ENCODE measurements at regions not wholly inside any gene's neighbourhood (a gene's known extent, or its start where the extent isn't known, plus 50 kb on each side); places are given as distances from the start of the nearest gene placed in this dataset.
"Not testable (repeated sequence)": the region's sequence is repeated elsewhere in the genome, so short reads cannot be mapped to it uniquely, and the experiment has no call there.

- intact Hi-C loops (cut with micrococcal nuclease): no loop called here
Observed at GRCh38 chr7:91671245-91671644, 209.3 kb downstream of the MTERF1 start.

- intact Hi-C loops (cut with micrococcal nuclease): no loop called here
Observed at GRCh38 chr7:91674470-91674869, 206.0 kb downstream of the MTERF1 start.

- intact Hi-C loops (cut with micrococcal nuclease): no loop called here
Observed at GRCh38 chr7:91681718-91682117, 198.8 kb downstream of the MTERF1 start.

- intact Hi-C loops (cut with micrococcal nuclease): no loop called here
Observed at GRCh38 chr7:91683823-91684222, 196.7 kb downstream of the MTERF1 start.

- intact Hi-C loops (cut with micrococcal nuclease): no loop called here
Observed at GRCh38 chr7:91685544-91685943, 195.0 kb downstream of the MTERF1 start.

- intact Hi-C loops (cut with micrococcal nuclease): loop anchor here (1.0 kb wide), 1 partner anchor 94 kb away; no protein-coding TSS in a partner anchor
Observed at GRCh38 chr7:91690541-91691070, 189.9 kb downstream of the MTERF1 start.

GRCh38 chr7:91691865-91692264 is 188.6 kb downstream of the MTERF1 start:
- intact Hi-C loops (cut with micrococcal nuclease): loop anchor here (1.0 kb wide), 1 partner anchor 92 kb away; no protein-coding TSS in a partner anchor

- intact Hi-C loops (cut with micrococcal nuclease): no loop called here
Observed at GRCh38 chr7:91692800-91693199, 187.7 kb downstream of the MTERF1 start.

- intact Hi-C loops (cut with micrococcal nuclease): no loop called here
Observed at GRCh38 chr7:91694351-91694841, 186.1 kb downstream of the MTERF1 start.

- intact Hi-C loops (cut with micrococcal nuclease): no loop called here
Observed at GRCh38 chr7:91710881-91711280, 169.6 kb downstream of the MTERF1 start.

- intact Hi-C loops (cut with micrococcal nuclease): no loop called here
Observed at GRCh38 chr7:91713669-91714068, 166.8 kb downstream of the MTERF1 start.

- intact Hi-C loops (cut with micrococcal nuclease): no loop called here
Observed at GRCh38 chr7:91717681-91718470, 162.6 kb downstream of the MTERF1 start.

GRCh38 chr7:91719008-91719407 is 161.5 kb downstream of the MTERF1 start:
- intact Hi-C loops (cut with micrococcal nuclease): no loop called here

GRCh38 chr7:91720260-91720937 is 160.1 kb downstream of the MTERF1 start:
- intact Hi-C loops (cut with micrococcal nuclease): no loop called here

- intact Hi-C loops (cut with micrococcal nuclease): no loop called here
Observed at GRCh38 chr7:91722831-91723230, 157.7 kb downstream of the MTERF1 start.

GRCh38 chr7:91729046-91729445 is 151.5 kb downstream of the MTERF1 start:
- intact Hi-C loops (cut with micrococcal nuclease): not testable (repeated sequence)

GRCh38 chr7:91731976-91732375 is 148.5 kb downstream of the MTERF1 start:
- intact Hi-C loops (cut with micrococcal nuclease): no loop called here

- intact Hi-C loops (cut with micrococcal nuclease): no loop called here
Observed at GRCh38 chr7:91749418-91749817, 131.1 kb downstream of the MTERF1 start.

GRCh38 chr7:91750091-91750490 is 130.4 kb downstream of the MTERF1 start:
- intact Hi-C loops (cut with micrococcal nuclease): no loop called here

GRCh38 chr7:91752102-91752501 is 128.4 kb downstream of the MTERF1 start:
- intact Hi-C loops (cut with micrococcal nuclease): no loop called here

- intact Hi-C loops (cut with micrococcal nuclease): not testable (repeated sequence)
Observed at GRCh38 chr7:91754280-91754679, 126.2 kb downstream of the MTERF1 start.

- intact Hi-C loops (cut with micrococcal nuclease): not testable (repeated sequence)
Observed at GRCh38 chr7:91755121-91755520, 125.4 kb downstream of the MTERF1 start.
